ENCODE measurements at regions not wholly inside any gene's neighbourhood (a gene's known extent, or its start where the extent isn't known, plus 50 kb on each side); places are given as distances from the start of the nearest gene placed in this dataset.

DNA sequence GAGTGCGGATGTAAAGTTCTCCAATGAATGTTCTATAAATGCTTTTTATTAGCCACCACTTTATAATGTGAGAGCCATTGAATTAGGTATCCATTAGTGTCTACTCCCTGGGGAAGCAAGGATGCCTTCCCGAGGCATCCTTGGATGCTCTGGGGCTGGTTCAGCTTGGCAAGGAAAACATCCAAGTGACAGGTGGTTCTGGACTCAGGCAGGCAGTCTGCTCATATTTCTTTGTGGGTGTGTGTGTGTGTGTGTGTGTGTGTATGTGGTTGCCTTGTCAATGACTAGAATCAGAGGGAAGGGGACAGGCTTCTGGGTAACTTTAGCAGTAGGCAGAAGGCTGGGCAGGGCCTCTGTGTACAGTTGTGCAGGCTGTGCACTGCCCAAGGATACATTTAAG lies 149.2 kb downstream of the TSN start:
- H3K36me3 Mint-ChIP-seq (ENCODE audit: insufficient read depth, unreplicated experiment): no peaks in the 10 kb centered on the region
- no peaks in the 10 kb centered on the region for H3K4me1 ChIP-seq
- no peak overlapping the region for H3K4me3 Mint-ChIP-seq (ENCODE audit: unreplicated experiment)
- TF ChIP-seq, protein P1, sequence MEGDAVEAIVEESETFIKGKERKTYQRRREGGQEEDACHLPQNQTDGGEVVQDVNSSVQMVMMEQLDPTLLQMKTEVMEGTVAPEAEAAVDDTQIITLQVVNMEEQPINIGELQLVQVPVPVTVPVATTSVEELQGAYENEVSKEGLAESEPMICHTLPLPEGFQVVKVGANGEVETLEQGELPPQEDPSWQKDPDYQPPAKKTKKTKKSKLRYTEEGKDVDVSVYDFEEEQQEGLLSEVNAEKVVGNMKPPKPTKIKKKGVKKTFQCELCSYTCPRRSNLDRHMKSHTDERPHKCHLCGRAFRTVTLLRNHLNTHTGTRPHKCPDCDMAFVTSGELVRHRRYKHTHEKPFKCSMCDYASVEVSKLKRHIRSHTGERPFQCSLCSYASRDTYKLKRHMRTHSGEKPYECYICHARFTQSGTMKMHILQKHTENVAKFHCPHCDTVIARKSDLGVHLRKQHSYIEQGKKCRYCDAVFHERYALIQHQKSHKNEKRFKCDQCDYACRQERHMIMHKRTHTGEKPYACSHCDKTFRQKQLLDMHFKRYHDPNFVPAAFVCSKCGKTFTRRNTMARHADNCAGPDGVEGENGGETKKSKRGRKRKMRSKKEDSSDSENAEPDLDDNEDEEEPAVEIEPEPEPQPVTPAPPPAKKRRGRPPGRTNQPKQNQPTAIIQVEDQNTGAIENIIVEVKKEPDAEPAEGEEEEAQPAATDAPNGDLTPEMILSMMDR (IDR thresholded peaks at IDR 0.05; ENCODE audit: insufficient read depth in 1 of 2, low read depth in 1 of 2, low read length in 1 of 2, severe bottlenecking in 1 of 2, unreplicated experiment in 1 of 2): no peak
- no peaks in the 10 kb centered on the region for H3K4me1 Mint-ChIP-seq (ENCODE audit: low read depth, unreplicated experiment)
- no peak for DNase-seq
- peaks cover 13% of the 10 kb centered on the region for H3K27me3 Mint-ChIP-seq (ENCODE audit: insufficient read depth, unreplicated experiment)
- no peak overlapping the region for H3K4me3 ChIP-seq (ENCODE audit: low read depth, low read length)
- intact Hi-C loops (cut with micrococcal nuclease; ENCODE audit: unreplicated experiment): no loop called here
- BruUV-seq (replicated peaks): no TSS peak
- ChIA-PET CTCF (no interaction called here), POLR2A (no interaction called here)
- no peaks in the 10 kb centered on the region for H3K9me3 Mint-ChIP-seq (ENCODE audit: unreplicated experiment)
- H3K9me3 ChIP-seq: no peaks in the 10 kb centered on the region
- no peaks in the 10 kb centered on the region for H3K27me3 ChIP-seq (replicated peaks; ENCODE audit: control insufficient read depth, insufficient read depth, low read length)
- no peak overlapping the region for H3K27ac Mint-ChIP-seq (ENCODE audit: unreplicated experiment)
- H3K36me3 ChIP-seq (ENCODE audit: control insufficient read depth, insufficient read depth, low read length): no peaks in the 10 kb centered on the region

DNA sequence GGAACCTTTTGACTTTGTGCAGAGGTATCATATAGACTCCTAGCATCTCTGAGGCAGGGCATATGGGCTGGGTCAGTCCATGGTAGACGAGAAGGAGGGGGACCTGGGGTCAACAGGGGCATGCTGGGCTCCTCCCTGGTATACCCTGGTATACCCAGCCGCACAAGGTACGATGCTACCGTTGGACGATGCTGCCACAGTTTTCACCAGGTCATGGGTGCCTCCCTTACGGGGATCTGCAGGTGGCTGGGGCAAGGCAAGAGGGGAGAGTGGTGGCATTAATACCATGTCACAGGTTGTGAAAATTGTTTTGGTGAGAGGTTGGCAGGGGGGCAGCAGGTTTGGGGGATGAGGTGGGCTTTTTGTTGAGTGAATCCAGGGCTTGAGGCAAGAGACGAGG lies 149.8 kb downstream of the TSN start:
- intact Hi-C loops (cut with micrococcal nuclease; ENCODE audit: unreplicated experiment): no loop called here
- H3K36me3 ChIP-seq (ENCODE audit: control insufficient read depth, insufficient read depth, low read length): no peaks in the 10 kb centered on the region
- no peaks in the 10 kb centered on the region for H3K36me3 Mint-ChIP-seq (ENCODE audit: insufficient read depth, unreplicated experiment)
- no peaks in the 10 kb centered on the region for H3K9me3 Mint-ChIP-seq (ENCODE audit: unreplicated experiment)
- no TSS peak for BruUV-seq (replicated peaks)
- no peaks in the 10 kb centered on the region for H3K27me3 ChIP-seq (replicated peaks; ENCODE audit: control insufficient read depth, insufficient read depth, low read length)
- no peaks in the 10 kb centered on the region for H3K4me1 Mint-ChIP-seq (ENCODE audit: low read depth, unreplicated experiment)
- no peaks in the 10 kb centered on the region for H3K9me3 ChIP-seq
- H3K4me3 Mint-ChIP-seq (ENCODE audit: unreplicated experiment): no peak overlapping the region
- POLR2A ChIA-PET: no interaction called here
- DNase-seq: no peak
- TF ChIP-seq, protein P1 (IDR thresholded peaks at IDR 0.05; ENCODE audit: insufficient read depth in 1 of 2, low read depth in 1 of 2, low read length in 1 of 2, severe bottlenecking in 1 of 2, unreplicated experiment in 1 of 2): no peak
- H3K4me1 ChIP-seq: no peaks in the 10 kb centered on the region
- H3K27ac Mint-ChIP-seq (ENCODE audit: unreplicated experiment): no peak overlapping the region
- no peak overlapping the region for H3K4me3 ChIP-seq (ENCODE audit: low read depth, low read length)
- CTCF ChIA-PET: interaction anchor here (0.6 kb wide), 1 partner anchor 169 kb away, joined by 4 read pairs; the partner anchor contains the start of gene NIFK
- H3K27me3 Mint-ChIP-seq (ENCODE audit: insufficient read depth, unreplicated experiment): peaks cover 13% of the 10 kb centered on the region

DNA sequence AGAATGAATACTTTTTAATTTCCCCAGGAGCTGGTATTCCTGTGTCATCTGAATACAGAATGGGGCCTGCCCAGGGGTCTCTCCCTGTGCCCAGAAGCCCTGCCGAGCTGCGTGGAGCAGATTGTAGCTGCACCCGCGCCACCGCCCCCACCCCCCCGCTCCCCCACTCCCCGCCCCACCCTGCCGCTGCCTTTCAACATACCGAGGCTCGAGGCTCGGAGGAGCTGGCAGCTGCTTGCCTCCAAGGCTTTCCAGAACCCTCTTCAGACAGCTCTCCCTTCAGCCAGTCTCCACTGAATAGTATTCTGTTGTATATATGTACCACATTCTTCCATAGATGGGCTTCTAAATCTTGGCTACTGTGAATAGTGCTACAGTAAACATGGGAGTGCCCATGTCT lies 150.7 kb downstream of the TSN start:
- intact Hi-C loops (cut with micrococcal nuclease; ENCODE audit: unreplicated experiment): no loop called here
- POLR2A ChIA-PET: no interaction called here
- no TSS peak for BruUV-seq (replicated peaks)
- TF ChIP-seq, protein P1 (IDR thresholded peaks at IDR 0.05; ENCODE audit: insufficient read depth in 1 of 2, low read depth in 1 of 2, low read length in 1 of 2, severe bottlenecking in 1 of 2, unreplicated experiment in 1 of 2): no peak
- no peaks in the 10 kb centered on the region for H3K4me1 Mint-ChIP-seq (ENCODE audit: low read depth, unreplicated experiment)
- peaks cover 19% of the 10 kb centered on the region for H3K27me3 Mint-ChIP-seq (ENCODE audit: insufficient read depth, unreplicated experiment)
- H3K27me3 ChIP-seq (replicated peaks; ENCODE audit: control insufficient read depth, insufficient read depth, low read length): no peaks in the 10 kb centered on the region
- no peaks in the 10 kb centered on the region for H3K36me3 ChIP-seq (ENCODE audit: control insufficient read depth, insufficient read depth, low read length)
- H3K4me1 ChIP-seq: no peaks in the 10 kb centered on the region
- H3K9me3 ChIP-seq: no peaks in the 10 kb centered on the region
- H3K9me3 Mint-ChIP-seq (ENCODE audit: unreplicated experiment): no peaks in the 10 kb centered on the region
- CTCF ChIA-PET: interaction anchor here (0.7 kb wide), 1 partner anchor 86 kb away, joined by 3 read pairs; no protein-coding TSS in a partner anchor
- H3K27ac Mint-ChIP-seq (ENCODE audit: unreplicated experiment): no peak overlapping the region
- DNase-seq: no peak
- H3K36me3 Mint-ChIP-seq (ENCODE audit: insufficient read depth, unreplicated experiment): no peaks in the 10 kb centered on the region
- no peak overlapping the region for H3K4me3 Mint-ChIP-seq (ENCODE audit: unreplicated experiment)
- no peak overlapping the region for H3K4me3 ChIP-seq (ENCODE audit: low read depth, low read length)
